GM12864 (cell line): ENCODE measurements at regions not wholly inside any gene's neighbourhood (a gene's known extent, or its start where the extent isn't known, plus 50 kb on each side); places are given as distances from the start of the nearest gene placed in this dataset.

ENCODE experiments used
- DNase-seq: peaks from one replicate; pipeline ENCODE4 v3.0.0-alpha.2; 2011; ENCODE audit warnings: low read depth
- H3K4me3 ChIP-seq: 2 replicates; pipeline ENCODE4 v1.5.1; 2011; ENCODE audit warnings: mild to moderate bottlenecking, low read depth, low read length, control low read depth
- TF ChIP-seq, protein P1 (sequence below): IDR thresholded peaks from 2 replicates; pipeline ENCODE4 v1.5.1; 2011; ENCODE audit warnings: low read depth, mild to moderate bottlenecking, moderate library complexity, low read length, control low read depth, inconsistent platforms; ENCODE audit errors: missing control alignments

DNA sequence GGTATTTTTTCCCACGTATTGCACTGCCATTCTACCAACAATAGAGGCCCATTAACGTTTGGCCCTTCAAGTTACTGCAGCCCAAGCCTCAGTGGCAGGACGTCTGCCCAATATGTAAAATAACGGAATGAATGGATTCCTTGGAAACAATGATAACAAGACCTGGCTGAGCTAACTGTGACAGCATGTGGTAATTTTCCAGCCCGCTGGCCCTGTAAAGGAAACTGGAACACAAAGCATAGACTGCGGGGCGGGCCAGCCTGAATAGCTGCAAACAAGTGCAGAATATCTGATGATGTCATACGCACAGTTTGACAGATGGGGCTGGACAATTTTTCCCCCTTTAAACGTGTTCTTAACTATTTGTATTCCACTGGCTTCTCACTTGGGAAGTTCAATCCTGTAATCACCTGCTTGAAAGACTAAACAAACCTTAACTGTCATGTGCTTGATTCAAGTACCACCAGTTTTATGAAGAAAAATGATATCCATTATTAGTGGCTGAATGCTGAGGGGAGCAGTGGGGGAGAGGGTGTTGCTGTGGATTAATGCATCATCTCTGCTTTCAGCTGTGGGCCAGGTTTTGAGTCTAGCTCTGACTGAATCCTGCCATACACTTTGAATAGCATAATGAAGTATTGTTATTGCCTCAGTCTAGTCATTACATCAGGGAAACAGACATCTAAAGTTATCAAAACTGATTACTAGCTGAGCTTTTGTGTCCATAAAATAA lies 323.9 kb downstream of the TMEM161B start:
- DNase-seq = no peak
- H3K4me3 ChIP-seq = no peak overlapping the region
- TF ChIP-seq, protein P1, sequence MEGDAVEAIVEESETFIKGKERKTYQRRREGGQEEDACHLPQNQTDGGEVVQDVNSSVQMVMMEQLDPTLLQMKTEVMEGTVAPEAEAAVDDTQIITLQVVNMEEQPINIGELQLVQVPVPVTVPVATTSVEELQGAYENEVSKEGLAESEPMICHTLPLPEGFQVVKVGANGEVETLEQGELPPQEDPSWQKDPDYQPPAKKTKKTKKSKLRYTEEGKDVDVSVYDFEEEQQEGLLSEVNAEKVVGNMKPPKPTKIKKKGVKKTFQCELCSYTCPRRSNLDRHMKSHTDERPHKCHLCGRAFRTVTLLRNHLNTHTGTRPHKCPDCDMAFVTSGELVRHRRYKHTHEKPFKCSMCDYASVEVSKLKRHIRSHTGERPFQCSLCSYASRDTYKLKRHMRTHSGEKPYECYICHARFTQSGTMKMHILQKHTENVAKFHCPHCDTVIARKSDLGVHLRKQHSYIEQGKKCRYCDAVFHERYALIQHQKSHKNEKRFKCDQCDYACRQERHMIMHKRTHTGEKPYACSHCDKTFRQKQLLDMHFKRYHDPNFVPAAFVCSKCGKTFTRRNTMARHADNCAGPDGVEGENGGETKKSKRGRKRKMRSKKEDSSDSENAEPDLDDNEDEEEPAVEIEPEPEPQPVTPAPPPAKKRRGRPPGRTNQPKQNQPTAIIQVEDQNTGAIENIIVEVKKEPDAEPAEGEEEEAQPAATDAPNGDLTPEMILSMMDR = no peak

DNA sequence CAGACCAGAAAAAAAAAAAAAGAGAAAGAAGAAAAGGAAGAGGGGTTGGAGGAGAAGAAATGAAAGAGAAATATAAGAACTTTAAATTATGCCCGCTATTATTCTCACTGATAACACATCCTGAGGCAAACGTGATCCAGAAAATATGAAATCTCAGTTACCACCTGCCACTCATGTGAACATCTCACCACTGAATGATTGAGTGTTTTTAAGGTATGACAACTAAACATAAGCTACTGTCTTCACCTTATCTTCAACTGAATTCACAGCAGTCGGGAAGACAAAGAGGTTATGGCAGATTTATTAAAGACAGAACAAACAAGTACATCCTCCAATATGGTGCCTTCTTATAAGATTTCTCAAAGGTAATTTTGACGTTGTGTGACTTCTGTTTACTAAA lies 327.9 kb downstream of the TMEM161B start:
- H3K4me3 ChIP-seq = no peak overlapping the region
- DNase-seq = no peak
- TF ChIP-seq, protein P1 = no peak

DNA sequence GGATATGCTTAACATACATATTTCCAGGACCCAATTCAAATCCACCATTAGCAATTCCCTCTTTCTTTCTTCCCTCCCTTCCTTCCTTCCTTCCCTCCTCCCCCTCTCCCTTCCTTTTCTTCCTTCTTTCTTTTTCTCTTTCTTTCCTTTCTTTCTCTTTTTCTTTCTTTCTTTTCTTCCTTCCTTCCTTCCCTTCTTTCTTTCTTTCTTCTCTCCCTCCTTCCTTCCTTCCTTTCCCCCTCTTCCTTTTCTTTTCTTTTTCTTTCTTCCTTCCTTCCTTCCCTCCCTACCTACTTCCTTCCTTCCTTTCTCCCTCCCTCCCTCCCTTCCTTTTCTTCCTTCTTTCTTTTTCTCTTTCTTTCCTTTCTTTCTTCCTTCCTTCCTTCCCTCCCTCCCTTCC lies 332.0 kb downstream of the TMEM161B start:
- DNase-seq = no peak
- no peak overlapping the region for H3K4me3 ChIP-seq
- TF ChIP-seq, protein P1 = no peak

DNA sequence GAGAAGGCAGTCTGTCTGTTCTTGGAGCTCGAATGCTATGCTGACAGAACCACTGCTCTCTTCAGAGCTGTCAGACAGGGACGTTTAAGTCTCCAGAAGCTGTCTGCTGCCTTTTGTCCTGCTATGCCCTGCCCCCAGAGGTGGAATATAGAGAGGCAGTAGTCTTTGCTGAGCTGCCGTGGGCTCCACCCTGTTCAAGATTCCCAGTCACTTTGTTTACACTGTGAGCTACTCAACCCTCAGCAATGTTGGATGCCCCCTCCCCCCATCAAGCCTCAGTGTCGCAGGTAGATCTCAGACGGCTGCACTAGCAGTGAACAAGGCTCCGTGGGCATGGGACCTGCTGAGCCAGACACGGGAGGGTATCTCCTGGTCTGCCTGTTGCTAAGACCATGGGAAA lies 344.2 kb downstream of the TMEM161B start:
- no peak for DNase-seq
- TF ChIP-seq, protein P1 = no peak
- H3K4me3 ChIP-seq = no peak overlapping the region

DNA sequence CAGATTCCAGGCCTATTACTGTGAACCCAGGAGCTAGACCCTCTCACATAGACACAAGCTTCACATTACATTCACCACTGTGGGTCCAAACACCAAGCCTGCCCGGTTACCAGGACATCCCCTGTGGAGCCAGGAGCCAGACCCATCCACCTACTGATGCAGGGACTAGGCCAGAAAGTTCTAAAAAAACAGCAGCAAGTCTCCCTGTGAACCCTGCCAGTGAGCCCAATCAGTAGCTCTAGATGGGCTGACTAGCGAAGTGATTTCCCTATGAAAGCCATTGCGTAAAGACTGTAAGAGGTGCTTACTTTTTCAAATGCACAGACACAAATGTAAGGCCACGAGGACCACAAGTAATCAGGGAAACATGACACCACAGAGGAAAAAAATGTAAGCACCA lies 352.3 kb downstream of the TMEM161B start:
- TF ChIP-seq, protein P1 = no peak
- DNase-seq = no peak
- H3K4me3 ChIP-seq = no peak overlapping the region

DNA sequence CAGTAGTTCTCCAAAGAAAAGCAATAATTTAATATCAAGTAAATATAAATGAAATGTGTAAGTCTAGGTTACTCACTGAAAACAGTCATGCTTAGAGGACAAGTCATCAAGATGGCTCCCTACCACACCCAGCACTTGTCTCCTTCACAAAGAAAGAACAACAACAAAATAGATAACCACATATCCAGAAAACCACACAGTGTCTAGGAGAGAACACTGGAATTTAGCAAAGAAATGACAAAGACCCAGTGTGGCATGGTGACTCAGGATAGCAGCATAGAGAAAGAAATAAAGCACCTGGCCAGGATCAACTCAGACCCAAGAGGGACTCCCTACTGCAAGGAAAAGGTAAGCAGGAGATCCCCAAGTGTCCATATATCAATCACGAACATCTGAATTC lies 356.2 kb downstream of the TMEM161B start:
- no peak for DNase-seq
- TF ChIP-seq, protein P1 = no peak

DNA sequence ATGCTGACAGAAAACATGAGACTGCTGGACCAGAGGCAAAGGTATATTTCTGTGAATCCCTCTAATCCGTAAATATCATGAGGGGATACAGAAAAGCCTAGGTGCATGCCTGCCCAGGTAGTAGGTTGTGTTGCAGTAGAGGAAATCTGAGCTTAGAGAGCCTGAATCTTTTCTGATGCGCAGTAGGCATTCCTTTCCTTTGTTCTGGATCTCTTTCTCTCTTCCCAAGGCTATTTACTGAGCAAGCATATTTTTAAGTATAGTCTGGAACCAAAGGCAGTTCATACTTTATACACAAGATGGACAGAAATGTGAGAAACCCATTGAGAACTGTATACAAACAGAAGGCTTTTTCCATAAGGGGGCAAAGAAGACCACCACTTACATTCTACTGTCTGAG lies 359.3 kb downstream of the TMEM161B start:
- TF ChIP-seq, protein P1 = no peak
- no peak overlapping the region for H3K4me3 ChIP-seq
- DNase-seq = no peak

More for the DNA sequence above, 356.2 kb downstream of the TMEM161B start:
- H3K4me3 ChIP-seq = no peak overlapping the region
